Heart right ventricle (tissue), 16 donors: ENCODE measurements at regions not wholly inside any gene's neighbourhood (a gene's known extent, or its start where the extent isn't known, plus 50 kb on each side); places are given as distances from the start of the nearest gene placed in this dataset.

Experiments used
- ATAC-seq, 8 donors: fragments of 200-7000 bp; cut with Tn5 transposase; one replicate each; pipeline ENCODE4 v1.9.1; 2020; ENCODE audit warnings: mild to moderate bottlenecking in 8 of 8, moderate library complexity in 8 of 8, moderate number of reproducible peaks in 1 of 8
- DNase-seq, 2 donors: peaks; one replicate each; pipeline ENCODE4 v3.0.0-alpha.2; 2020
- H3K27ac ChIP-seq, 10 donors: fragments of 200-600 bp; sonication (generic) in 2 of 10; one replicate each; pipeline versions ENCODE4 v1.5.0 to v1.8.0; 2020 to 2022; ENCODE audit warnings: mild to moderate bottlenecking in 3 of 10
- H3K27me3 ChIP-seq, 7 donors: fragments of 200-600 bp; one replicate each; pipeline ENCODE4 v1.8.0; 2021 to 2022; ENCODE audit warnings: mild to moderate bottlenecking in 2 of 7
- H3K36me3 ChIP-seq, 9 donors: fragments of 200-600 bp; sonication (generic) in 1 of 9; one replicate each; pipeline versions ENCODE4 v1.5.0 to v1.8.0; 2020 to 2022; ENCODE audit warnings: mild to moderate bottlenecking in 2 of 9
- H3K4me1 ChIP-seq, 9 donors: fragments of 200-600 bp; sonication (generic) in 1 of 9; one replicate each; pipeline versions ENCODE4 v1.5.0 to v1.8.0; 2020 to 2022; ENCODE audit warnings: mild to moderate bottlenecking in 4 of 9
- H3K4me3 ChIP-seq, 10 donors: fragments of 200-600 bp; sonication (generic) in 2 of 10; one replicate each; pipeline versions ENCODE4 v1.5.0 to v1.8.0; 2020 to 2022; ENCODE audit warnings: mild to moderate bottlenecking in 7 of 10, moderate library complexity in 2 of 10
- H3K9me3 ChIP-seq, 11 donors: fragments of 200-600 bp in 10 of 11; sonication (generic) in 2 of 11; one replicate each; pipeline versions ENCODE4 v1.5.0 to v1.8.0; 2013 to 2022; ENCODE audit warnings: mild to moderate bottlenecking in 2 of 11, control low read depth in 1 of 11, moderate library complexity in 1 of 11
- WGBS, 2 donors: extraction: QIAGEN DNeasy Blood & Tissue Kit; methylation state at CpG; one replicate each; pipeline ENCODE4 v1.1.7; 2013; ENCODE audit warnings: inconsistent platforms in 1 of 2; 5-methylcytosine and 5-hydroxymethylcytosine counted together
- intact Hi-C, 10 donors: fragments of 100-400 bp; cut with DNase I; formaldehyde crosslinking; loops; one replicate each; pipeline versions ENCODE4 v1.11.1 to v1.14.2; 2022
- TF ChIP-seq, protein P1 (sequence below), 9 donors: fragments of 200-600 bp; sonication (generic) in 2 of 9; IDR thresholded peaks; one replicate each; pipeline versions ENCODE4 v1.5.0 to v1.8.0; 2021 to 2022; ENCODE audit warnings: antibody characterized with exemption in 9 of 9, mild to moderate bottlenecking in 5 of 9, moderate library complexity in 1 of 9
- donor health status: Arrhythmogenic right ventricular cardiomyopathy.
- donor health status: ischemic (EF 13 %, LVEDD 7.1; RV severe dilation, severe dysfunction).
- donor health status: healthy with polysubstance abuse.
- donor health status: DM: no; HTN: yes; CAD: no.
- donor health status: DM: no; HTN: no; CAD: no.
- donor health status: ischemic (EF 25% LVEDD 6.9; RV normal size, moderate dysfunction).
- donor health status: ischemic (EF 25% LVEDD 5.7; RV mildly dilated, moderate dysfunction).
- donor health status: healthy.
- donor health status: DM: yes; HTN: yes; CAD: no.
- donor health status: Ischemic cardiomyopathy.
- donor health status: ischemic (EF 35%, LVEDD 5.7; RV mildly dilated, moderate dysfunction).
- donor health status: nonischemic (EF 11% LVEDD 7.7; RV severe dilation, severe dysfunction).
- donor health status: DM: yes; HTN: yes; CAD: no.
- donor health status: PGD.
- donor health status: ischemic (EF 29% LVEDD 5.4; RV normal size, mild dysfunction).
- donor health status: nonischemic (EF 23%, LVEDD 6.1; RV moderate dilation, normal function).

DNA sequence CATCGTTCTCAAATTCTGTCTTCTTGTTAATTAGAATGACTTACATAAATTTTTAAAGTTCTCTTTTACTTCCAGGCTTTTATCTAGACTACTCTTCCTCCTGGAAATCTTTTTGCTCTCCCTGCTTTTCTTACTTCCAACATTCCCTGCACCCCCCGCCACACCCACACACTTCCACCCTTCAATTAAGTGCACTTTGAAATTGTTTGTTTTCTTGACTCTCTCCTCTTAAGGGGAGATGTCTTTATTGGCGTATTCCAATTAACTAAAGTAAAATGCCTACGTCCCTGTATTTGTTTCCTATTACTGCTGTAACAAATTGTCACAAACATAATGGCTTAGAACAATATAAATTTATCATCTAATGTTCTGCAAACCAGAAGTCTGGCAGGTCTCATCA is 125.2 kb upstream of the KRR1 start:
- no peak overlapping the region for H3K4me3 ChIP-seq
- no peaks in the 10 kb centered on the region for H3K9me3 ChIP-seq
- ATAC-seq (no peak), DNase-seq (no peak)
- H3K36me3 ChIP-seq, result no peaks in the 10 kb centered on the region
- 96 to 97% methylated on average over 4 of the region's 4 CpGs for WGBS, 2 donors
- H3K27me3 ChIP-seq, result no peaks in the 10 kb centered on the region
- no peak overlapping the region for H3K27ac ChIP-seq
- H3K4me1 ChIP-seq, result peaks cover 0 to 25% (median 5%) of the 10 kb centered on the region in 9 donors
- intact Hi-C loops, result no loop called here
- TF ChIP-seq, protein P1, sequence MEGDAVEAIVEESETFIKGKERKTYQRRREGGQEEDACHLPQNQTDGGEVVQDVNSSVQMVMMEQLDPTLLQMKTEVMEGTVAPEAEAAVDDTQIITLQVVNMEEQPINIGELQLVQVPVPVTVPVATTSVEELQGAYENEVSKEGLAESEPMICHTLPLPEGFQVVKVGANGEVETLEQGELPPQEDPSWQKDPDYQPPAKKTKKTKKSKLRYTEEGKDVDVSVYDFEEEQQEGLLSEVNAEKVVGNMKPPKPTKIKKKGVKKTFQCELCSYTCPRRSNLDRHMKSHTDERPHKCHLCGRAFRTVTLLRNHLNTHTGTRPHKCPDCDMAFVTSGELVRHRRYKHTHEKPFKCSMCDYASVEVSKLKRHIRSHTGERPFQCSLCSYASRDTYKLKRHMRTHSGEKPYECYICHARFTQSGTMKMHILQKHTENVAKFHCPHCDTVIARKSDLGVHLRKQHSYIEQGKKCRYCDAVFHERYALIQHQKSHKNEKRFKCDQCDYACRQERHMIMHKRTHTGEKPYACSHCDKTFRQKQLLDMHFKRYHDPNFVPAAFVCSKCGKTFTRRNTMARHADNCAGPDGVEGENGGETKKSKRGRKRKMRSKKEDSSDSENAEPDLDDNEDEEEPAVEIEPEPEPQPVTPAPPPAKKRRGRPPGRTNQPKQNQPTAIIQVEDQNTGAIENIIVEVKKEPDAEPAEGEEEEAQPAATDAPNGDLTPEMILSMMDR (IDR thresholded peaks at IDR 0.05), result no peak

DNA sequence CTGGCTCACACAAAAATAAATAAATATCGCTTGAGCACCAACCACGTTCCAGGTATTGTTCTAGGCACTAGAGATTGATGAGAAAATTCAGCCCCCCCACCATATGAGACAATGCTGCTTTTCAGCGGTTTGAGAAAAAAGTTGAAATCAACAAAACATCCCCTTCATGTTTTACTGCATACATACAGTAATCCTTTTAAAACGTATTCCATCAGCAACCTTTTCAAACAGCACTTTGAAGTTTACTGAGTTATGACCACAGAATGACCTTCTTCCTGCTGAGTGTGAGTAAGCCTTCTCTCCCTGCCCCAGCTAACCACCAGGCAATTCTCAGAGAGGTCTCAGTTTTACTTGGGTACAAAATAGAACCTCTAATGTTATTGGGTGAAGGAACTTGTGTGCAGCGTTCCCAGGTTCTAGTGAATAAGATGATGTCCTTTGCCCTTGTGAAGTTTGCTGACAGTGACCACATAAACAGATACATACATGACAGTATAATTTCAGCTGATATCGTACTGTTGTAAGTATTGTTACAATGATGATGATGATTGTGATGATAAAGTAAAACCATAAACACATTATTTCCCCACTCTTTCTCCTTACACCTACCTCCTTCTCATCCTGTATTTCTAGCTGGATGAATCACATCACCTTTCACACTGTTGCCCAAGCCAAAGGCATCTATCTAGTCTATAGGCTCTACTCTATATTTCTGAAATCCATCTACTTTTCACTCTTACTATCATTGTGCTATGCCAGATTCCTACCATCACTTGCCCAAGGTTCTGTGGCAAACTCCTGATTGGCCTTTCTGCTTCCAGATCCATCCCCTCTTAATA is 124.4 kb upstream of the KRR1 start:
- no peaks in the 10 kb centered on the region for H3K9me3 ChIP-seq
- H3K4me1 ChIP-seq, result peaks cover 0 to 25% (median 5%) of the 10 kb centered on the region in 9 donors
- 84 to 89% methylated on average over 6 of the region's 6 CpGs for WGBS, 2 donors
- no peak for DNase-seq
- no peak overlapping the region for H3K4me3 ChIP-seq
- H3K36me3 ChIP-seq, result no peaks in the 10 kb centered on the region
- TF ChIP-seq, protein P1 (IDR thresholded peaks at IDR 0.05), result no peak
- no peaks in the 10 kb centered on the region for H3K27me3 ChIP-seq
- H3K27ac ChIP-seq, result no peak overlapping the region
- intact Hi-C loops, result no loop called here
- ATAC-seq, result no peak

DNA sequence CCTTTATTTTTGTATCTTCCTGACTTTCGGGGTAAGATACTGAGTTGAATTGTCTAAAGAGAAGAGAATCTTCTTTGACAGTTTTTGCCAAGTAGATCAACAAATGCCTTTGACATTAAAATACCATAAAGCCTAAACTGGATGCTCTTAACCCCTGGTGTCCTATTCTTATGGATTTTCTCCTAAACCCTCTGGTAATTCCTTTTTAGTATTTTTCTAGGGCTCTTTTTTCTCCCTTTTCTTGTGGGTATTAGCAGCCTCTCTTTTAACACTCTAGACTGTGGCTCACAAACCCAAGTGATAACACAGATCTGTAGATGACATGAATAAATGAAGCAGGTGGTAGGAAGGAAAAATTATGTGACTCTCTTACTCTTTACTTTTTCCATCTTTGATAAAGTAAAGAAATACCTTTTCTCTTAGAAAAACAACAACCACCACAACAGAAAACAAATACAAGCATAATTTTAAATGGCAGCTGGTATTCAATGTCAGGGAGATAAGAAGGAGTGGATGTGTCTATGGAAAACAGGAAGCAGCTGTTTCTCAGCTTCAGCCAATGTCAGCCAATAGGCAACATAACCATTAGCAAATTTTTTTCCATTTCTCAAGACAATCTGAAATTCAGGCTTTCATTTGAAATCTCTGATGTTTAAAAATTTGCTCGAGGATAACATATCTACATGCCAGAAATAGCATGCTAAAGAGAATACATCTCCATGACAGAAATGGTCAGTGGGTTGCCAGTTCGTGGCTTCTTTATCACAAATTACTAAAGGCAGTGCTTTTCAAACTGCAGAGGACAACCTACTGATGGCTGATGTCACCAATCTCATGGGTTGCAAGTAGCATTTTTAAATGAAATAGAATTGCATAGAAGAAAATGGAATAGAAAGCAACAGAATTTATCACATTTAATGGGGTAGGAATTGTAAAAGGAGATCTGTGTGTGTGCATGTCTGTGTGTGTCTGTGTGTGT is 123.1 kb upstream of the KRR1 start:
- WGBS, 2 donors, result 48 to 52% methylated on average over 3 of the region's 3 CpGs
- Histone ChIP-seq H3K27me3 (no peaks in the 10 kb centered on the region), H3K27ac (peak overlapping the region in 4 of 10 donors; percentile 14 to 32 (median 20)), H3K9me3 (peaks cover 0 to 6% (median 0%) of the 10 kb centered on the region in 11 donors), H3K4me1 (peaks cover 0 to 25% (median 3%) of the 10 kb centered on the region in 9 donors), H3K36me3 (no peaks in the 10 kb centered on the region), H3K4me3 (no peak overlapping the region)
- DNase-seq (no peak), ATAC-seq (peak in 1 of 8 donors; percentile 44)
- intact Hi-C loops, result no loop called here
- TF ChIP-seq, protein P1 (IDR thresholded peaks at IDR 0.05), result no peak

DNA sequence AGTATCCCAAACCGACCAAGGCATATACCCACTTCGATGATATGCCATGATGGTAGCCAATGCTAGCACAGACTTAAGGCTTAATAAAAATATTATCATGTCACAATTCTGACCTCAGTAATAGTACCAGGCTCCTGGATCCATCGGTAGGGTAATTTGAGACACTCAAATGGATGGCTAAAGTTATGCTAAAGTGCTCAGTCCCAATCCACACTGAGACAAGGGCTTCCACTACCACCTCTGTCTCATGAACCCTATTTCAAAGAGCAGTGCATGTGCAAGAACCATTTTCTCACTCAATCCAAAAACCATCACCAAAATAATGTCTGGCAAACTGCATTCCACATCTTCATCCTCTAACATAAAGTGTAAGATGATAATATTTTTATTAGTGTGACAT is 122.4 kb upstream of the KRR1 start:
- Histone ChIP-seq H3K27me3 (no peaks in the 10 kb centered on the region), H3K4me1 (peaks cover 0 to 25% (median 3%) of the 10 kb centered on the region in 9 donors), H3K27ac (peak overlapping the region in 2 of 10 donors; percentile 14 to 15), H3K9me3 (peaks cover 0 to 6% (median 0%) of the 10 kb centered on the region in 11 donors), H3K4me3 (no peak overlapping the region), H3K36me3 (no peaks in the 10 kb centered on the region)
- 89% methylated on average over 3 of the region's 3 CpGs for WGBS, 2 donors
- intact Hi-C loops, result no loop called here
- DNase-seq (no peak), ATAC-seq (no peak)
- TF ChIP-seq, protein P1 (IDR thresholded peaks at IDR 0.05), result no peak
